Aorta (tissue), 5 donors: ENCODE measurements at regions not wholly inside any gene's neighbourhood (a gene's known extent, or its start where the extent isn't known, plus 50 kb on each side); places are given as distances from the start of the nearest gene placed in this dataset.

Source experiments
- ATAC-seq: fragments of 200-7000 bp; cut with Tn5 transposase; one replicate; pipeline ENCODE4 v1.9.1; 2022; ENCODE audit warnings: moderate library complexity; ENCODE audit not compliant: low FRiP score
- DNase-seq, 2 donors: peaks; one replicate each; pipeline ENCODE4 v3.0.0-alpha.2; 2020
- H3K27ac ChIP-seq, 2 donors: one replicate each; pipeline ENCODE4 v1.5.1; 2013; ENCODE audit warnings: low read length in 2 of 2, mild to moderate bottlenecking in 2 of 2, moderate library complexity in 2 of 2, control low read depth in 1 of 2, inconsistent platforms in 1 of 2, low read depth in 1 of 2
- H3K27me3 ChIP-seq, 2 donors: one replicate each; pipeline ENCODE4 v1.6.1; 2013; ENCODE audit warnings: control low read depth in 1 of 2, low read length in 1 of 2, mild to moderate bottlenecking in 1 of 2, moderate library complexity in 1 of 2; ENCODE audit not compliant: insufficient read depth in 2 of 2, control insufficient read depth in 1 of 2
- H3K36me3 ChIP-seq, 2 donors: one replicate each; pipeline ENCODE4 v1.6.1; 2013; ENCODE audit warnings: control low read depth in 1 of 2, low read length in 1 of 2, mild to moderate bottlenecking in 1 of 2; ENCODE audit not compliant: insufficient read depth in 2 of 2, control insufficient read depth in 1 of 2
- H3K4me1 ChIP-seq, 2 donors: one replicate each; pipeline ENCODE4 v1.6.1; 2013; ENCODE audit warnings: low read length in 2 of 2, control low read depth in 1 of 2, mild to moderate bottlenecking in 1 of 2, moderate library complexity in 1 of 2; ENCODE audit not compliant: insufficient read depth in 2 of 2, control insufficient read depth in 1 of 2
- H3K4me3 ChIP-seq, 2 donors: one replicate each; pipeline ENCODE4 v1.5.1; 2013; ENCODE audit warnings: low read length in 2 of 2, control low read depth in 1 of 2, mild to moderate bottlenecking in 1 of 2
- H3K9me3 ChIP-seq: one replicate; pipeline ENCODE4 v1.6.1; 2013; ENCODE audit warnings: mild to moderate bottlenecking, low read length; ENCODE audit not compliant: control insufficient read depth
- WGBS, 2 donors: extraction: QIAGEN DNeasy Blood & Tissue Kit; methylation state at CpG; one replicate each; pipeline ENCODE4 v1.1.7; 2013; 5-methylcytosine and 5-hydroxymethylcytosine counted together
- intact Hi-C, 2 donors: fragments of 100-400 bp; cut with DNase I; formaldehyde crosslinking; loops; one replicate each; pipeline versions ENCODE4 v1.14.2 to v1.15.0; 2022
- donor health status: healthy with polysubstance abuse.
- donor health status: Bipolar disorder and iron deficiency.
- donor health status: DM: no; HTN: no; CAD: no.
- donor health status: DM: no; HTN: no; CAD: no.
- donor health status: DM: yes; HTN: yes; CAD: no.

- no peaks in the 10 kb centered on the region for H3K9me3 ChIP-seq
- no peak for ATAC-seq
- 50 to 60% methylated on average over 3 of the region's 3 CpGs for WGBS, 2 donors
Measured at GRCh38 chr2:67645280-67646138, 248.4 kb downstream of the ETAA1 start.

GRCh38 chr2:67646714-67647333, 249.7 kb downstream of the ETAA1 start:
- no peaks in the 10 kb centered on the region for H3K36me3 ChIP-seq
- H3K27ac ChIP-seq: no peak overlapping the region
- DNase-seq (no peak), ATAC-seq (no peak)
- no peaks in the 10 kb centered on the region for H3K9me3 ChIP-seq
- H3K27me3 ChIP-seq: no peaks in the 10 kb centered on the region
- intact Hi-C loops: loop anchor here (5.0 kb wide), 2 partner anchors 195 to 1215 kb away; no protein-coding TSS in a partner anchor
- H3K4me1 ChIP-seq: peaks cover 2% of the 10 kb centered on the region in 2 donors
- H3K4me3 ChIP-seq: no peak overlapping the region
- WGBS, 2 donors: 86 to 93% methylated on average over 6 of the region's 6 CpGs

More at GRCh38 chr2:67645280-67646138, 248.4 kb downstream of the ETAA1 start:
- Histone ChIP-seq H3K4me1 (peaks cover 2 to 4% of the 10 kb centered on the region in 2 donors), H3K27ac (no peak overlapping the region), H3K27me3 (no peaks in the 10 kb centered on the region), H3K4me3 (no peak overlapping the region), H3K36me3 (no peaks in the 10 kb centered on the region)
- intact Hi-C loops: loop anchor here (5.0 kb wide), 2 partner anchors 197 to 1213 kb away; no protein-coding TSS in a partner anchor
- DNase-seq: no peak

DNA sequence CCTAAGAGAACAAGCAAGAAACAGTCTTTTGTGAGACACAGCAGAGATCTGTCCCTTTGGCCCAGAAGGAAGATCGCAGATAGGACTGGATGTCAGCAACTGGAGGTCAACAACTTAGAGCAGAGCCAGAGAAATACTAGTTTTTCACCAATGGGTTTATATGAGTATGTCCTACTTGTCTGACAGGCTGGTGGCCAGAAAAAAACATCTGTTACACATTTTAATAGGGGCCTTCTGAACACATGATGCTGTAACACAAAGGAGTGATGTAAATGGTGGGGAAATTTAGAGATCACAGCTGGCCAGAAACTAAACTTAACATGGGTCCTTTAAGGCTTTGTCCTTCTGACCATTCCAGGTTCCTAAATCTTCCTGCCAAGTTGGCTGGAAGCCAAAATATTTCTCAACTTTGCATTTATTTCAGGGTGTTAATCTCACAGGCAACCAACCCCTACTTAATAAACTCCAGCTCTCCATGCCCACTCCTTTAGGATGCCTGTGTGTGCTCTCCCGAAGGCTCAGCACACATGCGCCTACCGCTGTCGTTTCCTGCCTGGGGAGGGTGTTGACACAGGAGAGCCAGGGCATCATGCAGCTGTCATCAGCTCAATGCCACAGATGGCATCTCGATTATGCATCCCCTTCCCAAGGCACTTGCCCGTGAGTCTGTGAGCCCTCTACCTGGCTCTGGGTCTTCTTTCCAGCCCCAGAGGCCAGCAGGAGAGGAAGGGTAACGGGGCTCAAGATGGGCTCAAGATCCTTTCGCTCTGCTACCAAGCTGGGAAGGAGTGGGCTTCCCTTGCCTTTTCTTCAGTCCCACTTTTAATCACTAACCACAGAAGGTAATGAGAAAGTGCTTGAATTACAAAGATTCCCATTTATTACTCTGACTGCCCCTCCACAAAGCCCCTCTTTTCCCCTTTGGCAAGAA, 252.5 kb downstream of the ETAA1 start:
- no peaks in the 10 kb centered on the region for H3K36me3 ChIP-seq
- 43 to 55% methylated on average over 9 of the region's 9 CpGs for WGBS, 2 donors
- no peak overlapping the region for H3K27ac ChIP-seq
- H3K9me3 ChIP-seq: no peaks in the 10 kb centered on the region
- H3K4me3 ChIP-seq: no peak overlapping the region
- peak in 1 of 2 donors; percentile 73 for DNase-seq
- peaks cover 0 to 2% of the 10 kb centered on the region in 2 donors for H3K4me1 ChIP-seq
- H3K27me3 ChIP-seq: no peaks in the 10 kb centered on the region
- intact Hi-C loops: loop anchor here (5.0 to 10.0 kb wide), 4 partner anchors 193 to 1217 kb away; no protein-coding TSS in a partner anchor
- ATAC-seq: peak; percentile 85

DNA sequence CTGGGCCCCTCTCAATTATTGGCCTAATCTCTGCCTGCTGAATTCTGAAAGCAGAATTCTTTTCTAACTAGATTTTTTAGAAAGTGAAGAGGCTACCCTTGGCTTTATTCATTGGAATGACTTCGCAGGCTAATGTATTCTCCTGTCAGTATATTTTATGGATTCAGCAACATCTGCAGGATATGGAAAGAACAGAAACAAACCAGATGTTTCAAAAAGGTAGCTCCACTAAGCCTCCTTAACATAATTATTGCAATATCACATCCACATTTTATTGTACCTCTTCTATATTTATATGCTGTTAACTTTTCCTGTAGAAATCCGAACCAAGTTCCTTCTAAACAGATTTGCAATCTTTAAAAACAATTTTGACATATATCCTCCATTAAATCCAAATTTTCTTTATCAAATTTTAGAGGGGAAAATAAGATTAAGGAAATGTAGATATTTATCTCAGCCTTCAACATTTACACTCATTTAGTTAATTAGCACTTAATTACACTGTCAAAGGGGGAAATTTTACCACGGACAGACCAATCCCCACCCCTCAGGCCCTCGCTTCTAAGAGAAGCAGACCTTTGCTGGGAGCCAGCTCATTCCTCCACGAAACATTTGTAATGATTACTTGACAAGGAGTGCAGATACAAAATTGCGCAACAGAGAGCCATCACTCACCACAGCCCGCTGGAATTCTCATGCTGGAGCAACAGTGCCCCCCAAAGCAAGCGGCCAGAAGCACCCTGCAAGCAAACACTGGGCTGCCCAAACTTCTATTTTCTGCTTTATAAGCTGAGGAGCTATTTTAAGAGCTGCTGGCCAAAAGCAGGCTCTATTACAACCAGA, 253.4 kb downstream of the ETAA1 start:
- no peak overlapping the region for H3K4me3 ChIP-seq
- peaks cover 0 to 1% of the 10 kb centered on the region in 2 donors for H3K4me1 ChIP-seq
- WGBS, 2 donors: 13 to 15% methylated on average over 8 of the region's 8 CpGs
- no peaks in the 10 kb centered on the region for H3K9me3 ChIP-seq
- peak; percentile 94 for ATAC-seq
- DNase-seq: peak; percentile 88 to 89
- H3K27ac ChIP-seq: no peak overlapping the region
- no peaks in the 10 kb centered on the region for H3K27me3 ChIP-seq
- no peaks in the 10 kb centered on the region for H3K36me3 ChIP-seq
- intact Hi-C loops: loop anchor here (5.0 to 10.0 kb wide), 3 partner anchors 1073 to 1218 kb away; no protein-coding TSS in a partner anchor

- Histone ChIP-seq H3K4me3 (no peak overlapping the region), H3K9me3 (no peaks in the 10 kb centered on the region), H3K4me1 (no peaks in the 10 kb centered on the region), H3K27me3 (no peaks in the 10 kb centered on the region), H3K36me3 (no peaks in the 10 kb centered on the region), H3K27ac (peak overlapping the region in 1 of 2 donors; percentile 4)
- 23 to 25% methylated on average over 3 of the region's 3 CpGs for WGBS, 2 donors
- DNase-seq: no peak
- no peak for ATAC-seq
- intact Hi-C loops: loop anchor here (5.0 to 10.0 kb wide), 3 partner anchors 1074 to 1219 kb away; no protein-coding TSS in a partner anchor
Measured at GRCh38 chr2:67651565-67651964, 254.4 kb downstream of the ETAA1 start.

GRCh38 chr2:67652679-67653078, 255.5 kb downstream of the ETAA1 start:
- no peak for ATAC-seq
- intact Hi-C loops: loop anchor here (5.0 to 10.0 kb wide), 3 partner anchors 1075 to 1220 kb away; no protein-coding TSS in a partner anchor
- no peak for DNase-seq
- no peak overlapping the region for H3K27ac ChIP-seq
- no peak overlapping the region for H3K4me3 ChIP-seq
- H3K9me3 ChIP-seq: no peaks in the 10 kb centered on the region
- H3K36me3 ChIP-seq: no peaks in the 10 kb centered on the region
- no peaks in the 10 kb centered on the region for H3K27me3 ChIP-seq
- H3K4me1 ChIP-seq: peaks cover 2 to 5% of the 10 kb centered on the region in 2 donors
- WGBS, 2 donors: 94 to 100% methylated on average over 1 of the region's 1 CpG

- intact Hi-C loops: loop anchor here in 1 of 2 donors (10.0 kb wide), 1 partner anchor 1082 kb away; no protein-coding TSS in a partner anchor
- Histone ChIP-seq H3K4me3 (no peak overlapping the region), H3K27ac (peak overlapping the region in 1 of 2 donors; percentile 62), H3K4me1 (peaks cover 3 to 5% of the 10 kb centered on the region in 2 donors), H3K27me3 (no peaks in the 10 kb centered on the region), H3K9me3 (no peaks in the 10 kb centered on the region), H3K36me3 (no peaks in the 10 kb centered on the region)
- ATAC-seq (no peak), DNase-seq (no peak)
- 5 to 7% methylated on average over 4 of the region's 4 CpGs for WGBS, 2 donors
Measured at GRCh38 chr2:67656875-67657274, 259.7 kb downstream of the ETAA1 start.
